HL-60 (cell line): ENCODE measurements at regions not wholly inside any gene's neighbourhood (a gene's known extent, or its start where the extent isn't known, plus 50 kb on each side); places are given as distances from the start of the nearest gene placed in this dataset.
"Not testable (repeated sequence)": the region's sequence is repeated elsewhere in the genome, so short reads cannot be mapped to it uniquely, and the experiment has no call there.

ENCODE experiments used
- DNase-seq, 2 experiments: peaks; one replicate each; pipeline ENCODE4 v3.0.0-alpha.2; 2010 to 2020; ENCODE audit warnings: low read depth in 1 of 2, low spot score in 1 of 2
- H3K27ac ChIP-seq: fragments of 250-450 bp; sonication (Bioruptor Pico); replicated peaks from 2 replicates; pipeline ENCODE4 v1.5.1; 2020; ENCODE audit warnings: mild to moderate bottlenecking, moderate library complexity
- H3K27me3 ChIP-seq: fragments of 250-450 bp; sonication (Bioruptor Pico); 2 replicates; pipeline ENCODE4 v1.5.1; 2021; ENCODE audit warnings: mild to moderate bottlenecking, moderate library complexity; ENCODE audit not compliant: insufficient read depth, poor library complexity, severe bottlenecking
- H3K4me3 ChIP-seq: replicated peaks from 2 replicates; pipeline ENCODE4 v1.5.1; 2011; ENCODE audit warnings: mild to moderate bottlenecking, control low read depth, low read length; ENCODE audit not compliant: insufficient read depth
- CTCF ChIP-seq: IDR thresholded peaks from one replicate; pipeline ENCODE4 v1.5.1; 2011; ENCODE audit warnings: low read length, control low read depth, inconsistent platforms; ENCODE audit not compliant: insufficient read depth
- GABPA ChIP-seq: IDR thresholded peaks from 2 replicates; pipeline ENCODE4 v1.6.1; 2012; ENCODE audit warnings: low read depth
- POLR2AphosphoS5 ChIP-seq: IDR thresholded peaks from 2 replicates; pipeline ENCODE4 v1.6.1; 2012; ENCODE audit warnings: low read depth
- REST ChIP-seq: IDR thresholded peaks from 2 replicates; pipeline ENCODE4 v1.6.1; 2012; ENCODE audit warnings: low read depth; ENCODE audit not compliant: insufficient replicate concordance
- SPI1 ChIP-seq: IDR thresholded peaks from 2 replicates; pipeline ENCODE4 v1.6.1; 2012; ENCODE audit warnings: low read depth, mild to moderate bottlenecking, borderline replicate concordance

GRCh38 chrX:137151403-137151802, 117.6 kb upstream of the GPR101 start:
- Histone ChIP-seq H3K27ac (no peak overlapping the region), H3K4me3 (no peak overlapping the region), H3K27me3 (no peaks in the 10 kb centered on the region)
- no peak for TF ChIP-seq POLR2AphosphoS5
- no peak for TF ChIP-seq CTCF
- TF ChIP-seq REST = no peak
- TF ChIP-seq SPI1 = no peak
- TF ChIP-seq GABPA = no peak
- DNase-seq = no peak

GRCh38 chrX:137143864-137144263, 110.1 kb upstream of the GPR101 start:
- no peak for TF ChIP-seq POLR2AphosphoS5
- TF ChIP-seq SPI1 = no peak
- no peak for TF ChIP-seq REST
- TF ChIP-seq GABPA = no peak
- TF ChIP-seq CTCF = no peak
- H3K4me3 ChIP-seq = no peak overlapping the region
- DNase-seq = no peak
- H3K27ac ChIP-seq = no peak overlapping the region
- H3K27me3 ChIP-seq = no peaks in the 10 kb centered on the region

GRCh38 chrX:137122651-137123050, 88.9 kb upstream of the GPR101 start:
- not testable (repeated sequence) for DNase-seq, H3K27me3 ChIP-seq, H3K4me3 ChIP-seq, H3K27ac ChIP-seq

- DNase-seq = no peak
- TF ChIP-seq SPI1 (no peak), REST (no peak), GABPA (no peak), POLR2AphosphoS5 (no peak), CTCF (no peak)
These were observed 85.3 kb upstream of the GPR101 start for GRCh38 chrX:137119049-137119448.

More at GRCh38 chrX:137119049-137119448, 85.3 kb upstream of the GPR101 start:
- H3K4me3 ChIP-seq = no peak overlapping the region
- H3K27me3 ChIP-seq = no peaks in the 10 kb centered on the region
- no peak overlapping the region for H3K27ac ChIP-seq
